Subcutaneous abdominal adipose tissue (tissue), 5 donors: ENCODE measurements at regions not wholly inside any gene's neighbourhood (a gene's known extent, or its start where the extent isn't known, plus 50 kb on each side); places are given as distances from the start of the nearest gene placed in this dataset.
A peak's percentile ranks its signal among the peaks of the same experiment; 100 is the strongest.
"Not testable (repeated sequence)": the region's sequence is repeated elsewhere in the genome, so short reads cannot be mapped to it uniquely, and the experiment has no call there.

Experiments
- H3K27ac ChIP-seq: one replicate; pipeline ENCODE4 v1.7.0; 2013; ENCODE audit warnings: low read depth, mild to moderate bottlenecking, inconsistent platforms, low read length, moderate library complexity
- H3K27me3 ChIP-seq, 5 donors: one replicate each; pipeline ENCODE4 v1.7.0; 2013; ENCODE audit warnings: low read length in 5 of 5, inconsistent platforms in 1 of 5; ENCODE audit not compliant: control insufficient read depth in 5 of 5, insufficient read depth in 4 of 5
- H3K36me3 ChIP-seq, 5 donors: one replicate each; pipeline ENCODE4 v1.7.0; 2013; ENCODE audit warnings: low read length in 5 of 5; ENCODE audit not compliant: control insufficient read depth in 5 of 5, insufficient read depth in 5 of 5
- H3K4me1 ChIP-seq, 5 donors: one replicate each; pipeline ENCODE4 v1.7.0; 2013; ENCODE audit warnings: low read length in 5 of 5, mild to moderate bottlenecking in 3 of 5, moderate library complexity in 1 of 5; ENCODE audit not compliant: control insufficient read depth in 5 of 5, insufficient read depth in 5 of 5
- H3K4me3 ChIP-seq, 5 donors: one replicate each; pipeline ENCODE4 v1.7.0; 2013; ENCODE audit warnings: low read length in 5 of 5, low read depth in 1 of 5
- H3K9ac ChIP-seq, 5 donors: one replicate each; pipeline ENCODE4 v1.7.0; 2013; ENCODE audit warnings: low read length in 5 of 5, mild to moderate bottlenecking in 4 of 5, moderate library complexity in 3 of 5
- H3K9me3 ChIP-seq, 5 donors: one replicate each; pipeline ENCODE4 v1.7.0; 2013; ENCODE audit warnings: low read length in 5 of 5; ENCODE audit not compliant: control insufficient read depth in 5 of 5
- donor health status: healthy.
- donor health status: healthy.
- donor health status: healthy.
- donor health status: healthy.
- donor health status: healthy.

DNA sequence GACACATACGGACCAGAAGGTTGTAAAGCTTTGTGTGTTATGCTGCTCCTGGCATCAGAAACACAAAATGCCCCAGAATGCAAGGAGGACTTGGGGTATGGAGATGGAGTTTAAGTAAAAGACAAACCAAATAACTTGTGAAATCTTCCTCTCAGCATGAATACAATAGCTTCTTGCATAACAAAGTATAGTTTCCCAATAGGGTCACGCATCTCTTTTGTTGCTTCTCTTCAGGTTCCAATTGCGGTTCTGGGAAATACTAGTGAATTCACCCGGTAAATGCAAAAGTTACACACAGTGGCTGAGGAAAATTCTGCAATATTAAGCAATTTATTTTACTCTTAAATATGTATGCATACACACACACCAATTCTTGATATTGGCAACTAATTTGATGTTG is 339.2 kb upstream of the EPHA4 start:
- Histone ChIP-seq H3K9ac (no peak overlapping the region), H3K27me3 (no peaks in the 10 kb centered on the region), H3K4me1 (no peaks in the 10 kb centered on the region), H3K36me3 (no peaks in the 10 kb centered on the region), H3K27ac (no peak overlapping the region), H3K4me3 (no peak overlapping the region), H3K9me3 (no peaks in the 10 kb centered on the region)

DNA sequence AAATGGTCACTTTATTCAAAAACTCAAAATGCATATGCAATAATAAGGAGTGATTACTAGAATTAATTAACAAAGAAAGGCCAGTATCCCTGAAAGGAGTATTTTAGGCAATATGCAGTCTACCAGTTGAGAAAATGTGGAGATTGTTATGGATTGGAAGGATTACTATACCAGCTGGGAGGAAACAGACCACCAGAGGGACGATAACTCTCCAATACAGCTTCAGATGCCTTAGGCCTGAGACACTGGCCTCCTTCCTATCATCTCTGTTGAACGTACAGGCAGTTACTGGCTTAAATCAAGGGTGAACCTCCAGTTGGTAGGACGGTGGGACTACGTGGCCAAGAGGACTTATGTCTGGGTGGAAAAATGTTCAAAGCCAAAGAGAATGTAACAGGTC is 336.4 kb upstream of the EPHA4 start:
- no peaks in the 10 kb centered on the region for H3K9me3 ChIP-seq
- H3K27me3 ChIP-seq: no peaks in the 10 kb centered on the region
- H3K4me3 ChIP-seq: no peak overlapping the region
- no peaks in the 10 kb centered on the region for H3K36me3 ChIP-seq
- no peak overlapping the region for H3K9ac ChIP-seq
- no peaks in the 10 kb centered on the region for H3K4me1 ChIP-seq
- no peak overlapping the region for H3K27ac ChIP-seq

GRCh38 chr2:221897718-221898117 is 325.6 kb upstream of the EPHA4 start:
- H3K36me3 ChIP-seq: no peaks in the 10 kb centered on the region
- H3K27ac ChIP-seq: no peak overlapping the region
- H3K4me3 ChIP-seq: no peak overlapping the region
- H3K9me3 ChIP-seq: no peaks in the 10 kb centered on the region
- H3K27me3 ChIP-seq: no peaks in the 10 kb centered on the region
- peaks cover 0 to 20% (median 13%) of the 10 kb centered on the region in 5 donors for H3K4me1 ChIP-seq
- H3K9ac ChIP-seq: no peak overlapping the region

GRCh38 chr2:221896505-221897151 is 324.5 kb upstream of the EPHA4 start:
- H3K27me3 ChIP-seq: no peaks in the 10 kb centered on the region
- peak overlapping the region; percentile 79 for H3K27ac ChIP-seq
- H3K9me3 ChIP-seq: no peaks in the 10 kb centered on the region
- peaks cover 0 to 20% (median 13%) of the 10 kb centered on the region in 5 donors for H3K4me1 ChIP-seq
- no peaks in the 10 kb centered on the region for H3K36me3 ChIP-seq
- peak overlapping the region in 2 of 5 donors; percentile 3 to 15 for H3K9ac ChIP-seq
- H3K4me3 ChIP-seq: peak overlapping the region in 4 of 5 donors; percentile 2 to 58 (median 26)

DNA sequence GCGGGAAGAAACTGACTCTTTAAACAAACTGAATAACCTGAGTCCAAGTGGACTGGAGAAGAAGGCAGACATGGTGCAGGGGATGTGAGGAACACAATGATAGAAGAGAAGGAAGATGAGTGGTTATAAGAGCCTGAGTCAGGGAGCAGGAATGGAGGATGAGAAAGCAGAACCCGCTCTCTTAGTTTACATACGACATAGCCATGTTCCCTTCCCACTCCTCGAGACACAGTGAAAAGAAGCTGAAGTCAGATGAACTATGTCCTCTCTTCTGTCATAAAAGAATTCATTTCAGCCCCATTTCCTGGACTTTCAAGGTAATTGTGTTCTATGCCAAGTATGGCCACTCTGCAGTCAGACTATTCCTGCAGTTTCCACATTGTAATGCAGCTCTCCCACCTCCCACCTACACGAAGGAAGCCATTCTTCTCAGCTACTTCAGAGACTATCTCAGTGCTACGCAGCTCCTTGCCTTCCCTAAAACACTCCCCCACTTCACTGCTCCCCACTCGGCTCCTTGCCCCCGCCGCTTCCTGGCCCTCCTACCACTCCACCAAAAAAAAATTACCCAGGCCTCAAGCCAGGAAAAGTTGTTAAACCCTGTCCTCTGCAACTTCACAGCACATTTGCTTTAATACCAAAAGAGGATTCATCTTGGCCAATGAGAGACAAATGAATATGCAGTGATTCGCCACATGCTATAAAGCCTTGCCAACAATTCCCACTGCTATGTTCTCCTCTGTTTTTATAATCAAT is 323.4 kb upstream of the EPHA4 start:
- Histone ChIP-seq H3K27ac (peak overlapping the region; percentile 79), H3K4me3 (no peak overlapping the region), H3K9me3 (no peaks in the 10 kb centered on the region), H3K36me3 (no peaks in the 10 kb centered on the region), H3K9ac (no peak overlapping the region), H3K27me3 (no peaks in the 10 kb centered on the region), H3K4me1 (peaks cover 0 to 20% (median 13%) of the 10 kb centered on the region in 5 donors)

DNA sequence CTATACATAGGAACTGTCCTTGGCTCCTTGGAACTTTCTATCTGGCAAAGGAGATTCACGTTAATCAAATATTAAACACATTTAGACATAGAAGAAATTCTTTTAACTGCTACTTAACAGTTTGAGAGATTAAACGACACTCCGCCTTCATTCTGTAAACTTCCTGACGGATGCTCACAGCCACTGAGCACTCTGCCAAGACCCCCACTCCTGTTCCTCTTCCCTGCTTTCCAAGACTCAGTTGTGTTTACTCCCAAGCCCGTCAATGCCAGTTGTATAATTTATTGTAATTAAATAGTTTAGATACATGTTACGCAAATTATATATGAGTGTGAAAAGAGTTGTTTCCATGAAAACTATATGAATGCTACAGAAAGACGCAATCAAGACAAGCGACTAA is 321.4 kb upstream of the EPHA4 start:
- Histone ChIP-seq H3K36me3 (no peaks in the 10 kb centered on the region), H3K27me3 (no peaks in the 10 kb centered on the region), H3K27ac (no peak overlapping the region), H3K4me1 (peaks cover 0 to 20% (median 13%) of the 10 kb centered on the region in 5 donors), H3K4me3 (no peak overlapping the region), H3K9me3 (no peaks in the 10 kb centered on the region), H3K9ac (no peak overlapping the region)

DNA sequence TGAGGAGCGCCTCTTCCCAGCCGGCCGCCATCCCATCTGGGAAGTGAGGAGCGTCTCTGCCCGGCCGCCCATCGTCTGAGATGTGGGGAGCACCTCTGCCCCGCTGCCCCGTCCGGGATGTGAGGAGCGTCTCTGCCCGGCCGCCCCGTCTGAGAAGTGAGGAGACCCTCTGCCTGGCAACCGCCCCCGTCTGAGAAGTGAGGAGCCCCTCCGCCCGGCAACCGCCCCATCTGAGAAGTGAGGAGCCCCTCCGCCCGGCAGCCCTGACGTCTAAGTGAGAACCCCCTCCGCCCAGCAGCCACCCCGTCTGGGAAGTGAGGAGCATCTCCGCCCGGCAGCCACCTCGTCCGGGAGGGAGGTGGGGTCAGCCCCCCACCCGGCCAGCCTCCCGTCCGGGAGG is 319.9 kb upstream of the EPHA4 start:
- not testable (repeated sequence) for H3K9ac ChIP-seq, H3K27ac ChIP-seq, H3K4me3 ChIP-seq, H3K36me3 ChIP-seq, H3K27me3 ChIP-seq, H3K9me3 ChIP-seq
- peaks cover 0 to 18% (median 10%) of the 10 kb centered on the region in 5 donors for H3K4me1 ChIP-seq

DNA sequence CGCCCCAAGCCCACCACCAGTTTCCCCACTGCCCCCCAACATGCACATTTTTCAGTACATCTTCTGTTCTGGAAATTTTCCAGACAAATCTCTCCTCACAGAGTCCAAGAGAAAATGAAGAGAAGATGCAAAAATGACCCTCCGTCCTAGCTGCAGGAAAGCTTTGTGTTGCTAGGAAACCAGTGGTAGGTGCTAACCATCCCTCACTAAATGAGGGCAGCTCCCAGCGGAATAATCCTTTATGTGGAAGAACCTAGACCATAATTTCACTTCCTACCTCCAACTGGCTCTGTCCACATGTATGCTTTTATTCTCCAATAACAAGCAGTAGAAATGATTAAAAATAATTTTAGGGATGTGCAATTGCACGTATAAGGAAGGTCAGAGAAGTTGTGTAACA is 311.9 kb upstream of the EPHA4 start:
- no peak overlapping the region for H3K9ac ChIP-seq
- no peaks in the 10 kb centered on the region for H3K36me3 ChIP-seq
- H3K4me3 ChIP-seq: no peak overlapping the region
- H3K27ac ChIP-seq: no peak overlapping the region
- no peaks in the 10 kb centered on the region for H3K27me3 ChIP-seq
- no peaks in the 10 kb centered on the region for H3K4me1 ChIP-seq
- no peaks in the 10 kb centered on the region for H3K9me3 ChIP-seq

- Histone ChIP-seq H3K36me3 (no peaks in the 10 kb centered on the region), H3K4me3 (no peak overlapping the region), H3K27me3 (no peaks in the 10 kb centered on the region), H3K4me1 (no peaks in the 10 kb centered on the region), H3K9me3 (peaks cover 0 to 7% (median 2%) of the 10 kb centered on the region in 5 donors), H3K27ac (no peak overlapping the region), H3K9ac (no peak overlapping the region)
These were observed 303.9 kb upstream of the EPHA4 start for GRCh38 chr2:221876016-221876415.

DNA sequence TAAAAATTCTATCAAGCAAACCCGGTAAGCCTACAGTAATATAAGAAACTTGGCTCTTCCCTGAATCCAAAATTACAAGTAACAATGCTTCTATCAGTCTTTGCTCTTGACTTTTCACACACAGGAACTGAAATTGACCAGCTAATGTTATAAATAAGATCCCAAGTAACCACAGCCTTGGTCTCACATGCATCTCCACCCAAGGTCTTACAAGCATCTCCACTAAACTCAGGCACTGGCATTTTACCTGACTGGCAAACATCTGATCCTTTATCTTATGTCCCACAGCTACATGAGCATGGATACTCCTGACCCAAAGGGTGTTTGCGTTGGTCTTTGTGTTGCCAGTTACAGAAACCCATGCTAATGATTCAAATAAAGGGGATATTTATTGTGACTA is 302.3 kb upstream of the EPHA4 start:
- H3K4me1 ChIP-seq: no peaks in the 10 kb centered on the region
- no peak overlapping the region for H3K4me3 ChIP-seq
- H3K9me3 ChIP-seq: peaks cover 0 to 7% (median 2%) of the 10 kb centered on the region in 5 donors

More for the DNA sequence above, 302.3 kb upstream of the EPHA4 start:
- H3K27ac ChIP-seq: no peak overlapping the region
- H3K27me3 ChIP-seq: no peaks in the 10 kb centered on the region
- H3K9ac ChIP-seq: no peak overlapping the region
- H3K36me3 ChIP-seq: no peaks in the 10 kb centered on the region
